Heart left ventricle (tissue), 16 donors: ENCODE measurements at regions not wholly inside any gene's neighbourhood (a gene's known extent, or its start where the extent isn't known, plus 50 kb on each side); places are given as distances from the start of the nearest gene placed in this dataset.
"Not testable (repeated sequence)": the region's sequence is repeated elsewhere in the genome, so short reads cannot be mapped to it uniquely, and the experiment has no call there.

Experiments
- ATAC-seq, 4 donors: fragments of 200-7000 bp; cut with Tn5 transposase; one replicate each; pipeline ENCODE4 v1.9.1; 2020 to 2022; ENCODE audit warnings: moderate library complexity in 4 of 4, mild to moderate bottlenecking in 3 of 4, moderate number of reproducible peaks in 1 of 4
- DNase-seq, 5 donors: peaks; one replicate each; pipeline ENCODE4 v3.0.0-alpha.2; 2020
- H3K27ac ChIP-seq, 12 donors: fragments of 200-600 bp; sonication (generic) in 4 of 12; one replicate each; pipeline versions ENCODE4 v1.5.0 to v1.8.0; 2016 to 2022; ENCODE audit warnings: mild to moderate bottlenecking in 2 of 12
- H3K27me3 ChIP-seq, 9 donors: fragments of 200-600 bp; sonication (generic) in 2 of 9; one replicate each; pipeline versions ENCODE4 v1.5.1 to v1.8.0; 2016 to 2022; ENCODE audit warnings: mild to moderate bottlenecking in 3 of 9
- H3K36me3 ChIP-seq, 9 donors: fragments of 200-600 bp; sonication (generic) in 2 of 9; one replicate each; pipeline versions ENCODE4 v1.5.0 to v1.8.0; 2018 to 2022; ENCODE audit warnings: mild to moderate bottlenecking in 2 of 9
- H3K4me1 ChIP-seq, 12 donors: fragments of 200-600 bp; sonication (generic) in 4 of 12; one replicate each; pipeline versions ENCODE4 v1.5.0 to v1.8.0; 2016 to 2022; ENCODE audit warnings: mild to moderate bottlenecking in 3 of 12
- H3K4me3 ChIP-seq, 12 donors: fragments of 200-600 bp; sonication (generic) in 4 of 12; one replicate each; pipeline versions ENCODE4 v1.5.0 to v1.8.0; 2017 to 2022; ENCODE audit warnings: mild to moderate bottlenecking in 9 of 12, moderate library complexity in 4 of 12
- H3K9me3 ChIP-seq, 12 donors: fragments of 200-600 bp; sonication (generic) in 4 of 12; one replicate each; pipeline versions ENCODE4 v1.5.0 to v1.8.0; 2016 to 2022; ENCODE audit warnings: mild to moderate bottlenecking in 1 of 12
- CTCF ChIP-seq, 12 donors: fragments of 200-600 bp; sonication (generic) in 4 of 12; IDR thresholded peaks; one replicate each; pipeline versions ENCODE4 v1.5.0 to v1.8.0; 2018 to 2022; ENCODE audit warnings: antibody characterized with exemption in 12 of 12, mild to moderate bottlenecking in 5 of 12
- POLR2A ChIP-seq, 2 donors: fragments of 450-650 bp; IDR thresholded peaks; one replicate each; pipeline ENCODE4 v1.6.1; 2017; ENCODE audit warnings: antibody characterized with exemption in 2 of 2, mild to moderate bottlenecking in 2 of 2, moderate library complexity in 2 of 2
- WGBS, 4 donors: extraction: QIAGEN DNeasy Blood & Tissue Kit in 2 of 4; methylation state at CpG; one replicate each; pipeline versions ENCODE4 v1.1.5 to v1.1.7; 2013 to 2018; 5-methylcytosine and 5-hydroxymethylcytosine counted together
- intact Hi-C, 10 donors: fragments of 100-400 bp; cut with DNase I; formaldehyde crosslinking; loops; one replicate each; pipeline versions ENCODE4 v1.11.1 to v1.14.2; 2022
- donor health status: ischemic (EF 13 %, LVEDD 7.1; RV severe dilation, severe dysfunction).
- donor health status: healthy with polysubstance abuse.
- donor health status: DM: no; HTN: yes; CAD: no.
- donor health status: DM: no; HTN: no; CAD: no.
- donor health status: ischemic (EF 25% LVEDD 6.9; RV normal size, moderate dysfunction).
- donor health status: ischemic (EF 25% LVEDD 5.7; RV mildly dilated, moderate dysfunction).
- donor health status: healthy.
- donor health status: DM: yes; HTN: yes; CAD: no.
- donor health status: ischemic (EF 35%, LVEDD 5.7; RV mildly dilated, moderate dysfunction).
- donor health status: nonischemic (EF 11% LVEDD 7.7; RV severe dilation, severe dysfunction).
- donor health status: DM: yes; HTN: yes; CAD: no.
- donor health status: PGD.
- donor health status: ischemic (EF 29% LVEDD 5.4; RV normal size, mild dysfunction).
- donor health status: nonischemic (EF 23%, LVEDD 6.1; RV moderate dilation, normal function).

GRCh38 chr5:96187309-96188027, 225.8 kb upstream of the ELL2 start:
- Histone ChIP-seq H3K27me3 (no peaks in the 10 kb centered on the region), H3K9me3 (peaks cover 0 to 17% (median 0%) of the 10 kb centered on the region in 12 donors), H3K4me3 (no peak overlapping the region), H3K4me1 (no peaks in the 10 kb centered on the region), H3K36me3 (no peaks in the 10 kb centered on the region), H3K27ac (no peak overlapping the region)
- WGBS, 4 donors: 82 to 95% (median 88%) methylated on average over 5 of the region's 5 CpGs
- no peak for TF ChIP-seq POLR2A (IDR thresholded peaks at IDR 0.05)
- no peak for TF ChIP-seq CTCF (IDR thresholded peaks at IDR 0.05)
- ATAC-seq (no peak), DNase-seq (no peak)
- intact Hi-C loops: no loop called here

- H3K4me1 ChIP-seq, ATAC-seq, DNase-seq, H3K27ac ChIP-seq, H3K27me3 ChIP-seq, H3K4me3 ChIP-seq, intact Hi-C loops, H3K36me3 ChIP-seq: not testable (repeated sequence)
- peaks cover 0 to 17% (median 0%) of the 10 kb centered on the region in 12 donors for H3K9me3 ChIP-seq
These were observed 222.9 kb upstream of the ELL2 start for GRCh38 chr5:96184510-96184909.

- DNase-seq: no peak
- Histone ChIP-seq H3K27me3 (no peaks in the 10 kb centered on the region), H3K9me3 (peaks cover 0 to 15% (median 0%) of the 10 kb centered on the region in 12 donors), H3K4me3 (no peak overlapping the region), H3K27ac (peak overlapping the region in 1 of 12 donors; percentile 11), H3K4me1 (peaks cover 0 to 23% (median 0%) of the 10 kb centered on the region in 12 donors), H3K36me3 (no peaks in the 10 kb centered on the region)
- WGBS, 4 donors: 43 to 55% (median 47%) methylated on average over 2 of the region's 2 CpGs
- no peak for TF ChIP-seq POLR2A (IDR thresholded peaks at IDR 0.05)
- no peak for TF ChIP-seq CTCF (IDR thresholded peaks at IDR 0.05)
- ATAC-seq: no peak
- intact Hi-C loops: no loop called here
These were observed 219.2 kb upstream of the ELL2 start for GRCh38 chr5:96180684-96181435.

- no peaks in the 10 kb centered on the region for H3K36me3 ChIP-seq
- H3K27me3 ChIP-seq: no peaks in the 10 kb centered on the region
- H3K4me3 ChIP-seq: no peak overlapping the region
- intact Hi-C loops: no loop called here
- H3K9me3 ChIP-seq: no peaks in the 10 kb centered on the region
- DNase-seq: no peak
- ATAC-seq: peak in 1 of 4 donors; percentile 28
- H3K4me1 ChIP-seq: peaks cover 0 to 23% (median 0%) of the 10 kb centered on the region in 12 donors
- no peak for TF ChIP-seq CTCF (IDR thresholded peaks at IDR 0.05)
- TF ChIP-seq POLR2A (IDR thresholded peaks at IDR 0.05): no peak
- H3K27ac ChIP-seq: peak overlapping the region in 1 of 12 donors; percentile 36
- WGBS, 4 donors: 56 to 69% (median 60%) methylated on average over 5 of the region's 5 CpGs
These were observed 215.7 kb upstream of the ELL2 start for GRCh38 chr5:96177303-96177869.
